ENCODE measurements at regions not wholly inside any gene's neighbourhood (a gene's known extent, or its start where the extent isn't known, plus 50 kb on each side); places are given as distances from the start of the nearest gene placed in this dataset.

DNA sequence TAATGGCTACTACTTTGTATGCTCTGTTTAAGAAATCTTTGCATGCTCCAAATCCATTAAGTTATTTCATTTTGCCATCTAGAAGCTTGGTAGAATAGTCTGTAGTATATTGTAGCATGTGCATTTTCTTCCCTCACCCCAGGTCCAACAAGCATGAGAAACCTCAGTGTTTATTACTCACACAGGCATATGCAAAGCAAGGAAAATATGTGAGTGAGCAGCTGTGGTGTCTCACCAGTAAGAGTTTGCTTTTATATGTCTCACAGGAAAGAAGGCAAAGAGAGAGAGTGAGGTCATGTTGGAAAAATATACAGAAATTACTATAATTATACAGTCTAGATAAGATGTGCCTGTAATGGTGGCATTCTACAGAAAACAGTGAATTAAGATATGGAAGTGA lies 312.5 kb downstream of the C3orf38 start:
- H3K4me2 ChIP-seq (ENCODE audit: low read length): no peak overlapping the region
- H3K27me3 ChIP-seq (ENCODE audit: insufficient read depth, low read depth, low read length): no peaks in the 10 kb centered on the region
- H3K36me3 ChIP-seq (ENCODE audit: insufficient read depth, low read length): no peaks in the 10 kb centered on the region
- no peaks in the 10 kb centered on the region for H3K79me2 ChIP-seq (replicated peaks; ENCODE audit: insufficient read depth, low read length)
- H3F3A ChIP-seq (ENCODE audit: insufficient read depth, low read length, poor library complexity, severe bottlenecking): no peaks in the 10 kb centered on the region
- H3K9me2 ChIP-seq (ENCODE audit: insufficient read depth, low read length): no peaks in the 10 kb centered on the region
- TF ChIP-seq TAF1 (IDR thresholded peaks at IDR 0.05; ENCODE audit: low read depth) (no peak), MXI1 (conservative IDR thresholded peaks at IDR 0.05; ENCODE audit: poor library complexity, severe bottlenecking) (no peak), EZH2 (IDR thresholded peaks at IDR 0.05; ENCODE audit: borderline replicate concordance, insufficient read depth, low read length, poor library complexity, severe bottlenecking) (no peak), RAD21 (conservative IDR thresholded peaks at IDR 0.05) (no peak), SMC3 (conservative IDR thresholded peaks at IDR 0.05; ENCODE audit: poor library complexity) (no peak), EP300 (conservative IDR thresholded peaks at IDR 0.05; ENCODE audit: poor library complexity, severe bottlenecking) (no peak), CTCF (IDR thresholded peaks at IDR 0.05; ENCODE audit: poor library complexity, severe bottlenecking) (no peak), POLR2AphosphoS5 (IDR thresholded peaks at IDR 0.05) (no peak)
- TF ChIP-seq, protein P1, sequence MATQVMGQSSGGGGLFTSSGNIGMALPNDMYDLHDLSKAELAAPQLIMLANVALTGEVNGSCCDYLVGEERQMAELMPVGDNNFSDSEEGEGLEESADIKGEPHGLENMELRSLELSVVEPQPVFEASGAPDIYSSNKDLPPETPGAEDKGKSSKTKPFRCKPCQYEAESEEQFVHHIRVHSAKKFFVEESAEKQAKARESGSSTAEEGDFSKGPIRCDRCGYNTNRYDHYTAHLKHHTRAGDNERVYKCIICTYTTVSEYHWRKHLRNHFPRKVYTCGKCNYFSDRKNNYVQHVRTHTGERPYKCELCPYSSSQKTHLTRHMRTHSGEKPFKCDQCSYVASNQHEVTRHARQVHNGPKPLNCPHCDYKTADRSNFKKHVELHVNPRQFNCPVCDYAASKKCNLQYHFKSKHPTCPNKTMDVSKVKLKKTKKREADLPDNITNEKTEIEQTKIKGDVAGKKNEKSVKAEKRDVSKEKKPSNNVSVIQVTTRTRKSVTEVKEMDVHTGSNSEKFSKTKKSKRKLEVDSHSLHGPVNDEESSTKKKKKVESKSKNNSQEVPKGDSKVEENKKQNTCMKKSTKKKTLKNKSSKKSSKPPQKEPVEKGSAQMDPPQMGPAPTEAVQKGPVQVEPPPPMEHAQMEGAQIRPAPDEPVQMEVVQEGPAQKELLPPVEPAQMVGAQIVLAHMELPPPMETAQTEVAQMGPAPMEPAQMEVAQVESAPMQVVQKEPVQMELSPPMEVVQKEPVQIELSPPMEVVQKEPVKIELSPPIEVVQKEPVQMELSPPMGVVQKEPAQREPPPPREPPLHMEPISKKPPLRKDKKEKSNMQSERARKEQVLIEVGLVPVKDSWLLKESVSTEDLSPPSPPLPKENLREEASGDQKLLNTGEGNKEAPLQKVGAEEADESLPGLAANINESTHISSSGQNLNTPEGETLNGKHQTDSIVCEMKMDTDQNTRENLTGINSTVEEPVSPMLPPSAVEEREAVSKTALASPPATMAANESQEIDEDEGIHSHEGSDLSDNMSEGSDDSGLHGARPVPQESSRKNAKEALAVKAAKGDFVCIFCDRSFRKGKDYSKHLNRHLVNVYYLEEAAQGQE (IDR thresholded peaks at IDR 0.05; ENCODE audit: borderline replicate concordance): no peak
- no peak overlapping the region for H3K9ac ChIP-seq (ENCODE audit: low read length)
- no peak overlapping the region for H2AFZ ChIP-seq (ENCODE audit: low read depth, low read length)
- H3K9me3 ChIP-seq (ENCODE audit: low read length): no peaks in the 10 kb centered on the region
- H4K20me1 ChIP-seq (ENCODE audit: insufficient read depth): no peaks in the 10 kb centered on the region
- H3K27ac ChIP-seq (ENCODE audit: low read length): no peak overlapping the region
- H3K4me3 ChIP-seq (ENCODE audit: low read length): no peak overlapping the region

DNA sequence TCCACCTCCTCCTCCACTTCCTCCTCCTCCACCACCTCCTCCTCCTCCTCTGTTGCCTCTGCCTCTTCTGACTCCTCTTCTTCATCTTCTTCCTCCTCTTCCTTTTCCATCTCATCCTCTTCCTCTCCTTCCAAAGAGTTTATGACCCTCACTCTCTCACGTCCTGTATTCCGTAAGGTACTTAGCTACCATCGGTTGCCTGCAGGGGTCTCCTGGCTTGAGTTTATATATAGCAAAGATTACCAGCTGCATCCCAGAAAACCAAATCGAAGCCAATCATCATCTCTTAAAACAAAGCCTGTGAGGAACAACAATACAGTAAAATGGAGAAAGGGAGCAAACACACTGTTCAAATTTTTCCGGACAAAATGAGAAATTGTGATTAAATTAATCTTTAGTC lies 317.4 kb downstream of the C3orf38 start:
- Histone ChIP-seq H3K9ac (ENCODE audit: low read length) (no peak overlapping the region), H3K36me3 (ENCODE audit: insufficient read depth, low read length) (no peaks in the 10 kb centered on the region), H3K4me3 (ENCODE audit: low read length) (no peak overlapping the region), H3K9me3 (ENCODE audit: low read length) (no peaks in the 10 kb centered on the region), H3F3A (ENCODE audit: insufficient read depth, low read length, poor library complexity, severe bottlenecking) (no peaks in the 10 kb centered on the region), H3K27ac (ENCODE audit: low read length) (no peak overlapping the region), H3K9me2 (ENCODE audit: insufficient read depth, low read length) (no peaks in the 10 kb centered on the region), H2AFZ (ENCODE audit: low read depth, low read length) (no peak overlapping the region), H3K4me2 (ENCODE audit: low read length) (no peak overlapping the region), H4K20me1 (ENCODE audit: insufficient read depth) (no peaks in the 10 kb centered on the region), H3K27me3 (ENCODE audit: insufficient read depth, low read depth, low read length) (no peaks in the 10 kb centered on the region), H3K79me2 (replicated peaks; ENCODE audit: insufficient read depth, low read length) (no peaks in the 10 kb centered on the region)
- TF ChIP-seq CTCF (IDR thresholded peaks at IDR 0.05; ENCODE audit: poor library complexity, severe bottlenecking): no peak
- no peak for TF ChIP-seq TAF1 (IDR thresholded peaks at IDR 0.05; ENCODE audit: low read depth)
- TF ChIP-seq POLR2AphosphoS5 (IDR thresholded peaks at IDR 0.05): no peak
- no peak for TF ChIP-seq MXI1 (conservative IDR thresholded peaks at IDR 0.05; ENCODE audit: poor library complexity, severe bottlenecking)
- TF ChIP-seq, protein P1 (IDR thresholded peaks at IDR 0.05; ENCODE audit: borderline replicate concordance): no peak
- no peak for TF ChIP-seq RAD21 (conservative IDR thresholded peaks at IDR 0.05)
- TF ChIP-seq EZH2 (IDR thresholded peaks at IDR 0.05; ENCODE audit: borderline replicate concordance, insufficient read depth, low read length, poor library complexity, severe bottlenecking): no peak
- no peak for TF ChIP-seq EP300 (conservative IDR thresholded peaks at IDR 0.05; ENCODE audit: poor library complexity, severe bottlenecking)
- no peak for TF ChIP-seq SMC3 (conservative IDR thresholded peaks at IDR 0.05; ENCODE audit: poor library complexity)

Measured in neural cell (in vitro differentiated cells).